ENCODE measurements at regions not wholly inside any gene's neighbourhood (a gene's known extent, or its start where the extent isn't known, plus 50 kb on each side); places are given as distances from the start of the nearest gene placed in this dataset.

DNA sequence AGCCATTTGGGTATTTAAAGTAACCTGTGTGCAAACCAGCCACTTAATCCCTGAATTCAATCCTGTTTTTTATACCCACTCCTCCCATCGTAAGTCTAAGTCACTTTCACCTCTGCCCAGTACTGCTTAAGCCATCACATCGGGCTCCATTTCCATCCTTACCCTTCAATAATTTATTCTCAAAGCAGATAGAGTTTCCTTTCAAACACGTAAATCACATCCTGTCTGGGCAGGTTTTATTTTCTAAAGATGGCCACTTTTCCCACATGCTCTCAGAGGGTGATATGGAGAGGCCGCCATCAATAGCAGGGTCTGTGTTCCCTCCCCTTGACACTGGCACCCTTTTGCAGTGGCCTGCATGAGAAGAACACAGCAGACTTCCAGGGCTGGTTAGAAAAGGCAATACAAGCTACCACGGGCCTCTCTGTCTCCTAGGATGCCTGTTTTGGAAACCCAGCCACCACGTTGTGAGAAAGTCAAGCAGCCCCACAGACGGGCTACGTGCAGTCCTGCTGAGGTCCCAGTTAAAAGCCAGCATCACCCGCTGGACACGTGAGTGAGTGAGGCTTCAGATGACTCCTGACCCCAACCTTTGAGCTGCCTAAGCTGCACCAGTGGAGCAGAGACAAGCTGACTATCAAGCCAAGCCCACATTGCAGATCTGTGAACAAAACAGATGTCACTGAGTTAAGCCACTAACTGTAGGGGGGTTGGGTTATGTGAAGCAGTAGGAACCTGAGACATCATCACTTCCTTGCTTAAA lies 241.8 kb upstream of the SLCO3A1 start:
- DNase-seq (ENCODE audit: low read depth, low spot score): no peak

DNA sequence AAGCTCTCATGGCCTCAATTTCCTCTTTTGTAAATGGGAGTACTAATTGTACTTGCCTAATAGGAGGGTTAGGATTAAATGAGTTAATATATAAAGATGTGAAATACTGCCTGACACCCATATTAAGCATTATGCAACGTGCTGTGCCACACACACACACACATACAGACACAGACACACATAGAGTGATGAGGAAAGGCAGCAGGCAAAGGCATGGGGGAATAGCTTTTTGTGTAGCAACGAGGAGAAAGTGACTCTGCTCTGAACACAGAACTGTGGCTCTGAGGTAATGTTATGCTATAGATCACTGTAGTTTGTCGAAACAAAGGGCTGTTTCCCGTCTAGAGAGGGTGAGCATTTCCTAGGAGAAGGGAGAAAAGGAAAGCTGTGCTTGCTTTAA lies 233.3 kb upstream of the SLCO3A1 start:
- DNase-seq (ENCODE audit: low read depth, low spot score): no peak

DNA sequence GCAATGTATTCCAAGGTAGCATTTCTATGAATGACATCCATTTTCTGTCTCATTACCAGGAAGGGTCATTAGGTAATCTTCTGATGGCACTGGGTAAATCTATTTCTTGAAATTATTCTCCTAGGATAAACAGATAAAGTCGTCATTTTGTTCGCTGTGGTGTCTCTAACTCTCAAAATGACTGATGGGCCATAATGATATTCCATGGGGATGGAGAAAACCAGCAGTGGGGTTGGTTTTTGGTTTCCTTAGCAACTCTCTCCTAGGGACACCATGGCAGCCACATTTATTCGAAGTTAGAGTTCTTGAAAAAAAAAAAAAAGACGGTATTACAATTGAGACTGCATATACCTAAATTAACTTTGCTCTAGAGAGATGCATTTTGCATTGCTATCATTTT lies 231.3 kb upstream of the SLCO3A1 start:
- no peak for DNase-seq (ENCODE audit: low read depth, low spot score)

DNA sequence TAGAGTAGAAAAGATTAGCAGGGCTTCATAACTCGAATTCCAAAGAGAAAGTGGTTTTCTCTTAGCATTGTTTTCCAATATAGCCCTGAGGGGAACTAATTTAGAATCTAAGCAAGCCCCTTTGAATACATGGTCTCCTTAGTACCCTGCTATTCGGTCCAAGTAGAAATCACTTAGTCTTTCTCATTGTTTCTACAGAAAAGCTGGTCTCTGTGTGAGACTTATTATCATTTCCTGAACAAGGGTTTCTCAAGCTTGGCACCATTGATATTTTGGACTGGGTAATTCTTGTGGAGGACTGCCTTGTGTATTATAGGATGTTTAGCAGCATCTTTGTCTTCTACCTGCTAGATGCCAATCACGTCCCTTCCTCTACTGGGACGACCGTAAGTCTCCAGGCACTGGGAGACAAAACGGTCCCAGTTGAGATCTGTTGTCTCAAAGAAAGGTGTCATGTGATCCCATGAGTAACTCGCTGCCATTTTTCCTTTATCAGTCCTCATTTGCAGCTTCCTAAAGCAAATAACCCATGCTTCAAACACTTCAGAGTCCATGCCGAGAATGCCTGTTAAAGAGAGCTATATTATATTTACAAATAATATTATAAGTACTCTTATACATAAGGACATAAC lies 230.7 kb upstream of the SLCO3A1 start:
- DNase-seq (ENCODE audit: low read depth, low spot score): peak; percentile 46

DNA sequence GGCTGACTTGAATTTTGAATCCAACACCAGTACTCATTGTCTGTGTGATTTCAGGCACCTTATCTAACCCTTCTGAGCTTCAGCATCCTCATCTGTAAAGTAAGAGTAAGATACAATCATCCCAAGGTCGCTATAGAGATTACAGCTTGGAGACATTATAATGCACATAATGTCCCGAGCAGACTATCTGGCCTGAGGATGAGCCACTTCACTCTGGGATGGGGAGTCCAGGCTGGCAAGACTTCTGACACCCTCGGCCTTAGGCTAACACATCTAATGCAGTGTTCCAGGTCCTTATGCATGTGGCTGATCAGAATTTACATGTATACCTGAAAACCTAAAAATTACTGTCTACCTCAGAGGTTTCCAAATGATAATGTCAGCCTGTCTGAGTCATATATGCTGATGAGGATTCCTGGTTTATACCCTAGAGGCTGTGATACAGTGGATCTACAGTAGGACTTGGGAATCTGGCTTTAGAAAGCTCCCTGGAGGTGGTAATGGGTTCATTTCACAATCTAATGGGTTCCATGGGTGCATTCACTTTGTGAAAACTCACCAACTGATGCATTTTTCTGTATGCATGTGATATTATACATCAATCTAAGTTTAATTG lies 229.0 kb upstream of the SLCO3A1 start:
- no peak for DNase-seq (ENCODE audit: low read depth, low spot score)

DNA sequence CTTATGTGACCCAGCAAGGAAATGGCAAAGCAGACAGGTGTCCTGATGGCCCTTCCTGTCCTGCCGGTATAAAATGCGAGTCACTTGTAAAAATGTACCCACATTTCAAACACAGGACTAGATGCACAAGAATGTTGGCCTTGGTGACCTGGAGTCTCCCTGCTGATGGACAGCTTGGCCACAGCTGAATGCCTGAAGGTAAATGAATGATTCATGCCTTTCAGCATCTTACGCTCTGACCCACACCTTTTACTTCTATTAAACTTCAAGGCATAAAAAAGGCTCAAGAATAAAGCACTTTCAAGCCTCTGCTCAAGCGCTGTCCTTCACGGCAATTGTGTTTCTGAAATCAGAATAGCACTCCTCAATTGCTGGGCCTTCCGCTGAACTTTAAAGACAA lies 228.0 kb upstream of the SLCO3A1 start:
- peak; percentile 32 for DNase-seq (ENCODE audit: low read depth, low spot score)

GRCh38 chr15:91627473-91628278 lies 225.8 kb upstream of the SLCO3A1 start:
- DNase-seq (ENCODE audit: low read depth, low spot score): peak; percentile 93

DNA sequence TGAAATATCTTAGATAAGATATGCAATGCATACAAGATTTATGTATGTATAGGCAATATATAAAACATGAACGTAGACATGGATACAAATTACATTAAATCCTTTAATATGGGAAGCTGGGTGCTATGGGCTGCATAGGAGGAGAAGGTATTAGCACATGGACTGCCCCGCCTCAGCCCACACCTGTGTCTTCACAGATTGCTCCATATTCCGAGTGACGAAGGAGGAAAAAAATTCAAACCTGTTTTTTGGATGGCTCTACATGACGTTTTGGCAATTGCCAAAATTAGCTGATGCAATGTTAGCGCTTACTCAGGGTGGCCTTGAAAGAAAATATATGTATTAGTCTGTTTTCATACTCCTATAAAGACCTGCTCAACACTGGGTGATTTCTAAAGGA lies 223.4 kb upstream of the SLCO3A1 start:
- DNase-seq (ENCODE audit: low read depth, low spot score): no peak

GRCh38 chr15:91632176-91632575 lies 221.3 kb upstream of the SLCO3A1 start:
- no peak for DNase-seq (ENCODE audit: low read depth, low spot score)

DNA sequence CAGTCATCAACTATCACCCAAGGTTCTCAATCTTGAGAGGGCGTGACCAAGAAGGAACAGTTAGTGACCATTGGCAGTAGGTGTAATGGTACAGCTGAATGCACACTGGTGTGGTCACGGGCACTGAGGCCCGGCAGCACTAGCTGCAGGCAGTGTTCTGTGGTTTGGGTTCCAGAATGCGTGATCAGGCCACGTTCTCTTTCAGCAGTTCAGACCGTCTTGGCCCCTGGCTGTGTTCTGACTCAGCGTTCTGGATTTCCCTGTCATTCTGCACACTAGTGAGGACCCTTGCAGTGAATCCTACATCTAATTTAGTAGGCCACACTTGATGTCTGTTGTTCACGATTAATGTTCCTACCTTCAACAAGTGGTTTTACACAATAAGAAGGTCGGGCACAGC lies 220.5 kb upstream of the SLCO3A1 start:
- no peak for DNase-seq (ENCODE audit: low read depth, low spot score)

DNA sequence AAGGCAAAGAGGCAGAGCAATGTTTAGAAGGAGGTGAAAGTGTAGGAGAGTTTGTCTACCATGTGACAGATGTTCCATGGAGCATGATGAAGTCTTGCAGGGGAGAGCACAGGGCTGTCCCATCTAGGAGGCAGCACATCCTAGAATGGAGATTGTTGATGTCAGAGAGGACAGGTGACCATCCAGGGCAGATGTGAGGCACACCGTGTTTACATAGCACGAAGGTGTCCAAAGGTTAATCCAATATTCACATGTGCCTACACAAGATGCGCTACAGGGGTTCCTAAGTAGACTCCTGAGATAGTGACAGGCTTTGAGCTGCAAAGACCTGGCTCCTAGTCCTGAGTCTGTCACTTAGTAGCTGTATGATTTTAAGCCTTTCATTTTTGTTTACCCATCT lies 219.3 kb upstream of the SLCO3A1 start:
- DNase-seq (ENCODE audit: low read depth, low spot score): no peak

- DNase-seq (ENCODE audit: low read depth, low spot score): no peak
Observed at GRCh38 chr15:91635080-91635479, 218.4 kb upstream of the SLCO3A1 start.

- no peak for DNase-seq (ENCODE audit: low read depth, low spot score)
Observed at GRCh38 chr15:91635641-91636040, 217.9 kb upstream of the SLCO3A1 start.

- DNase-seq (ENCODE audit: low read depth, low spot score): no peak
Observed at GRCh38 chr15:91649016-91649415, 204.5 kb upstream of the SLCO3A1 start.

GRCh38 chr15:91649831-91650321 lies 203.6 kb upstream of the SLCO3A1 start:
- DNase-seq (ENCODE audit: low read depth, low spot score): no peak

DNA sequence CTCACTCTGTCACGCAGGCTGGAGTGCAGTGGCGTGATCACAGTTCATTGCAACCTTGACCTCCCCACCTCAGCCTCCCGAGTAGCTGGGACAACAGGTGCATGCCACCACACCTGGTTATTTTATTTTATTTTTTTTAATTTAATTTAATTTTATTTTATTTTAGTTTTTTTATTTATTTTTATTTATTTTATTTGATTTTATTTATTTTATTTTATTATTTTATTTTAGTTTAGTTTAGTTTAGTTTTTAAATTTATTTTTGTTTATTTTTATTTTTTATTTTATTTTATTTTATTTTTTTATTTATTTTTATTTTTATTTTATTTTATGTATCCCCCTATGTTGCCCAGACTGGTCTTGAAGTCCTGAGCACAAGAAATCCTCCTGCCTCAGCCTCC lies 202.3 kb upstream of the SLCO3A1 start:
- no peak for DNase-seq (ENCODE audit: low read depth, low spot score)

GRCh38 chr15:91652610-91653207 lies 200.8 kb upstream of the SLCO3A1 start:
- peak; percentile 1 for DNase-seq (ENCODE audit: low read depth, low spot score)

DNA sequence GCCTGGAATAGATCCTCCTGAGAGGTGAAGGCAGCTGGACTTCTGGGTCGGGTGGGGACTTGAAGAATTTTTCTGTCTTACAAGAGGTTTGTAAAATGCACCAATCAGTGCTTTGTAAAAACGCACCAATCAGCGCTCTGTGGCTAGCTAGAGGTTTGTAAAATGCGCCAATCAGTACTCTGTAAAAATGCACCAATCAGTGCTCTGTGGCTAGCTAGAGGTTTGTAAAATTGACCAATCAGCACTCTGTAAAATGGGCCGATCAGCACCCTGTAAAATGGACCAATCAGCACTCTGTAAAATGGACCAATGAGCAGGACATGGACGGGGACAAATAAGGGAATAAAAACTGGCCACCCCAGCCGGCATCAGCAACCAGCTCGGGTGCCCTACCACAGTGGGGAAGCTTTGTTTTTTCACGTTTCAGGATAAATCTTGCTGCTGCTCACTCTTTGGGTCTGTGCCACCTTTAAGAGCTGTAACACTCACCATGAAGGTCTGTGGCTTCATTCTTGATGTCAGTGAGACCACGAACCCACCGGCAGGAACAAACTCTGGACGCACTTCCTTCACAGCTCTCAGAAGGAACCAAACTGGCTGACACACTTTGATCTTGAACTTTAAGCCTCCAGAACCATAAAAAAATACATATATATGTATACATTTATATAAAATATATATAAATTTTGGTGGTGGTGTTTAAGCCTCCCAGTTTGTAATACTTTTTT lies 197.8 kb upstream of the SLCO3A1 start:
- DNase-seq (ENCODE audit: low read depth, low spot score): peak; percentile 2

GRCh38 chr15:91660174-91660649 lies 193.3 kb upstream of the SLCO3A1 start:
- DNase-seq (ENCODE audit: low read depth, low spot score): no peak

DNA sequence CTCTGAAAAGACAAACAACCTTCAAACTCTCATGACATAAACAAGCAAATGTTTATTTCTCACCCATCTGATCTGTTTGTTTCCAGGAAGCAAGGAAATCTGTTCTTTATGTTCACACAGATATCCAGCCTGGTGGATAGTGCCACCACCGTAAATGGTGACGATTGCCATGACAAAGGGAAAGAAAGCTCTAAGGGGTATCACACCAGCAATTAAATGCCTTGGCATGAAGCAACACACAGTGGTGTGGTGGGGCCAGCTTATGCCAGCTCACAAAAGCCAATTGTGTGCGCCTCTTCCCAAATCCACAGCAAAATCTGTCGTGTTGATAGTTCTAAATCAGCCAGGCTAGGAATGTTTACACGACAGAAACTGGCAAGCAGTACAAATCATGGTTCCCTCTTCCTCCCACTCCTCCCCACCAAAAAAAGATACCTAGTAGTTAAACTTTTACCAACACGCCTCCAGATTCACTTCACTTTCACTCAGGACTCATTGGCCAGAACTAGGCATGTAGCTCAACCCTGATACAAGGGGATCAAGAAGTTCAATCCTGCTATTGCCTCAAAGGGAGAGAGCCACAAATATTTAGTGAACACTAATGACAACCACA lies 189.2 kb upstream of the SLCO3A1 start:
- no peak for DNase-seq (ENCODE audit: low read depth, low spot score)

Data from astrocyte of the hippocampus (primary cell).